Adrenal gland (tissue), 5 donors: ENCODE measurements at regions not wholly inside any gene's neighbourhood (a gene's known extent, or its start where the extent isn't known, plus 50 kb on each side); places are given as distances from the start of the nearest gene placed in this dataset.

ENCODE experiments used
- POLR2A ChIP-seq, 2 donors: fragments of 450-650 bp; IDR thresholded peaks; one replicate each; pipeline ENCODE4 v1.6.1; 2017; ENCODE audit warnings: antibody characterized with exemption in 2 of 2, mild to moderate bottlenecking in 2 of 2, moderate library complexity in 1 of 2
- TF ChIP-seq, protein P1 (sequence below), 6 experiments: fragments of 450-650 bp in 4 of 6; fragments of 200-600 bp in 2 of 6; sonication (generic) in 1 of 6; IDR thresholded peaks; 1 replicate in 5 of 6; 2 replicates in 1 of 6; pipeline versions ENCODE4 v1.5.1 to v1.8.0; 2016 to 2021; ENCODE audit warnings: antibody characterized with exemption in 6 of 6, mild to moderate bottlenecking in 2 of 6, moderate library complexity in 1 of 6
- donor health status: DM: no; HTN: no; CAD: no.

DNA sequence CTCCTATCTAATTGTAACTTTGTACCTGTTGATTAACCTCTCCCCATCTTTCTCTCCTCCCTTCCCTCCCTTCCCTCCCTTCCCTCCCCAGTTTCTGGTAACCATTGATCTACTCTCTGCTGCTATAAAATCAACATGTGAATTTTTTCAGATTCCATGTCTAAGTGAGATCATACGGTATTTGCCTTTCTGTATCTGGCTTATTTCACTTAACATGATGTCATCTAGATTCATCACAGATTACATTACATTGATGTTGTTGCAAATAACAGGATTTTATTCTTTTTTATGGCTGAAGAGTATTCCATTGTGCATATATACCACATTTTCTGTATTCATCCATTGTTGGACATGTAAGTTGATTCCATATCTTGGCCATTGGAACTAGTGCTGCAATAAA lies 68.0 kb upstream of the FBXO33 start:
- TF ChIP-seq, protein P1, sequence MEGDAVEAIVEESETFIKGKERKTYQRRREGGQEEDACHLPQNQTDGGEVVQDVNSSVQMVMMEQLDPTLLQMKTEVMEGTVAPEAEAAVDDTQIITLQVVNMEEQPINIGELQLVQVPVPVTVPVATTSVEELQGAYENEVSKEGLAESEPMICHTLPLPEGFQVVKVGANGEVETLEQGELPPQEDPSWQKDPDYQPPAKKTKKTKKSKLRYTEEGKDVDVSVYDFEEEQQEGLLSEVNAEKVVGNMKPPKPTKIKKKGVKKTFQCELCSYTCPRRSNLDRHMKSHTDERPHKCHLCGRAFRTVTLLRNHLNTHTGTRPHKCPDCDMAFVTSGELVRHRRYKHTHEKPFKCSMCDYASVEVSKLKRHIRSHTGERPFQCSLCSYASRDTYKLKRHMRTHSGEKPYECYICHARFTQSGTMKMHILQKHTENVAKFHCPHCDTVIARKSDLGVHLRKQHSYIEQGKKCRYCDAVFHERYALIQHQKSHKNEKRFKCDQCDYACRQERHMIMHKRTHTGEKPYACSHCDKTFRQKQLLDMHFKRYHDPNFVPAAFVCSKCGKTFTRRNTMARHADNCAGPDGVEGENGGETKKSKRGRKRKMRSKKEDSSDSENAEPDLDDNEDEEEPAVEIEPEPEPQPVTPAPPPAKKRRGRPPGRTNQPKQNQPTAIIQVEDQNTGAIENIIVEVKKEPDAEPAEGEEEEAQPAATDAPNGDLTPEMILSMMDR (IDR thresholded peaks at IDR 0.05) = no peak
- no peak for TF ChIP-seq POLR2A (IDR thresholded peaks at IDR 0.05)
